C4-2B (cell line): ENCODE measurements at regions not wholly inside any gene's neighbourhood (a gene's known extent, or its start where the extent isn't known, plus 50 kb on each side); places are given as distances from the start of the nearest gene placed in this dataset.

Experiments used
- H3K27ac ChIP-seq: fragments of 450-650 bp; 2 replicates; pipeline ENCODE4 v1.5.1; 2017
- CTCF ChIP-seq: fragments of 450-650 bp; conservative IDR thresholded peaks from 2 replicates; pipeline ENCODE4 v1.5.1; 2017; ENCODE audit warnings: mild to moderate bottlenecking
- ZFX ChIP-seq: fragments of 450-650 bp; IDR thresholded peaks from 2 replicates; pipeline ENCODE4 v1.6.1; 2017

- no peak for TF ChIP-seq ZFX
- no peak for TF ChIP-seq CTCF
- no peak overlapping the region; the same call in 1 of the 2 replicates for H3K27ac ChIP-seq
These were observed 220.1 kb upstream of the PRICKLE2 start for GRCh38 chr3:64445109-64445943.

GRCh38 chr3:64444490-64445108, 219.3 kb upstream of the PRICKLE2 start:
- no peak overlapping the region; the same call in 1 of the 2 replicates for H3K27ac ChIP-seq
- TF ChIP-seq CTCF (no peak), ZFX (no peak)

GRCh38 chr3:64443546-64444381, 218.5 kb upstream of the PRICKLE2 start:
- H3K27ac ChIP-seq = no peak overlapping the region
- TF ChIP-seq CTCF (no peak), ZFX (no peak)

GRCh38 chr3:64441861-64442260, 216.6 kb upstream of the PRICKLE2 start:
- peak overlapping the region; percentile 35; the same call in 1 of the 2 replicates for H3K27ac ChIP-seq
- TF ChIP-seq CTCF = no peak
- no peak for TF ChIP-seq ZFX

- no peak overlapping the region for H3K27ac ChIP-seq
- TF ChIP-seq ZFX (no peak), CTCF (no peak)
These were observed 215.2 kb upstream of the PRICKLE2 start for GRCh38 chr3:64440498-64440897.

- no peak for TF ChIP-seq ZFX
- no peak for TF ChIP-seq CTCF
- no peak overlapping the region for H3K27ac ChIP-seq
These were observed 213.5 kb upstream of the PRICKLE2 start for GRCh38 chr3:64438812-64439211.
